OCI-LY3 (cell line): ENCODE measurements at regions not wholly inside any gene's neighbourhood (a gene's known extent, or its start where the extent isn't known, plus 50 kb on each side); places are given as distances from the start of the nearest gene placed in this dataset.

Experiments
- CTCF ChIP-seq: fragments of 200-600, 300-600 bp; sonication (generic); IDR thresholded peaks from 2 replicates; pipeline ENCODE4 v1.5.1; 2014; ENCODE audit warnings: antibody characterized with exemption, low read length, low read depth
- EZH2phosphoT487 ChIP-seq: fragments of 200-600 bp; shearing (Covaris generic); IDR thresholded peaks from 2 replicates; pipeline ENCODE4 v1.6.1; 2018; ENCODE audit warnings: antibody characterized with exemption, mixed run types, low read depth

- no peak for TF ChIP-seq CTCF
- TF ChIP-seq EZH2phosphoT487, result no peak
Observed at GRCh38 chr1:221302357-221302756, 423.1 kb downstream of the HLX start.
